HCT116 (cell line): ENCODE measurements at regions not wholly inside any gene's neighbourhood (a gene's known extent, or its start where the extent isn't known, plus 50 kb on each side); places are given as distances from the start of the nearest gene placed in this dataset.

Experiments used
- ATF3 ChIP-seq: IDR thresholded peaks from 2 replicates; pipeline ENCODE4 v1.6.1; 2012
- EZH2 ChIP-seq: fragments of 200-600 bp; sonication (generic); IDR thresholded peaks from 2 replicates; pipeline ENCODE4 v1.6.1; 2017; ENCODE audit warnings: antibody characterized with exemption, mixed run types
- EZH2phosphoT487 ChIP-seq: fragments of 200-600 bp; IDR thresholded peaks from 2 replicates; pipeline ENCODE4 v1.6.1; 2018; ENCODE audit warnings: antibody characterized with exemption, borderline replicate concordance
- JUND ChIP-seq: IDR thresholded peaks from 2 replicates; pipeline ENCODE4 v1.6.1; 2012
- POLR2A ChIP-seq: IDR thresholded peaks from 2 replicates; pipeline ENCODE4 v1.7.0; 2011; ENCODE audit warnings: borderline replicate concordance; ENCODE audit not compliant: insufficient read depth, insufficient read length; ENCODE audit errors: extremely low read depth
- REST ChIP-seq: IDR thresholded peaks from 2 replicates; pipeline ENCODE4 v1.6.1; 2012; ENCODE audit warnings: low read depth
- SP1 ChIP-seq: IDR thresholded peaks from 2 replicates; pipeline ENCODE4 v1.6.1; 2012; ENCODE audit warnings: low read depth
- TCF7L2 ChIP-seq: IDR thresholded peaks from 2 replicates; pipeline ENCODE4 v1.7.0; 2011; ENCODE audit warnings: borderline replicate concordance, inconsistent platforms; ENCODE audit not compliant: insufficient read depth, insufficient read length; ENCODE audit errors: extremely low read depth
- YY1 ChIP-seq: IDR thresholded peaks from 2 replicates; pipeline ENCODE4 v1.6.1; 2011; ENCODE audit warnings: low read length, low read depth, moderate library complexity, mild to moderate bottlenecking; ENCODE audit not compliant: insufficient replicate concordance; ENCODE audit errors: extremely low read depth
- ZBTB33 ChIP-seq: IDR thresholded peaks from 2 replicates; pipeline ENCODE4 v1.6.1; 2011; ENCODE audit warnings: mild to moderate bottlenecking, low read length, moderate library complexity; ENCODE audit not compliant: insufficient replicate concordance; ENCODE audit errors: extremely low read depth
- ZFX ChIP-seq: fragments of 450-650 bp; IDR thresholded peaks from 2 replicates; pipeline ENCODE4 v1.6.1; 2017
- TF ChIP-seq, protein P1 (sequence below), 3 experiments: fragments of 200-600 bp in 1 of 3; sonication (generic) in 1 of 3; IDR thresholded peaks in 2 of 3; conservative IDR thresholded peaks in 1 of 3; 2 replicates each; pipeline ENCODE4 v1.5.1; 2012 to 2017; ENCODE audit warnings: low read depth in 2 of 3, low read length in 2 of 3, antibody characterized with exemption in 1 of 3, borderline replicate concordance in 1 of 3, control low read depth in 1 of 3, mild to moderate bottlenecking in 1 of 3, mixed read lengths in 1 of 3, mixed run types in 1 of 3, moderate library complexity in 1 of 3; ENCODE audit not compliant: insufficient read depth in 1 of 3

- no peak for TF ChIP-seq POLR2A
- TF ChIP-seq, protein P1, sequence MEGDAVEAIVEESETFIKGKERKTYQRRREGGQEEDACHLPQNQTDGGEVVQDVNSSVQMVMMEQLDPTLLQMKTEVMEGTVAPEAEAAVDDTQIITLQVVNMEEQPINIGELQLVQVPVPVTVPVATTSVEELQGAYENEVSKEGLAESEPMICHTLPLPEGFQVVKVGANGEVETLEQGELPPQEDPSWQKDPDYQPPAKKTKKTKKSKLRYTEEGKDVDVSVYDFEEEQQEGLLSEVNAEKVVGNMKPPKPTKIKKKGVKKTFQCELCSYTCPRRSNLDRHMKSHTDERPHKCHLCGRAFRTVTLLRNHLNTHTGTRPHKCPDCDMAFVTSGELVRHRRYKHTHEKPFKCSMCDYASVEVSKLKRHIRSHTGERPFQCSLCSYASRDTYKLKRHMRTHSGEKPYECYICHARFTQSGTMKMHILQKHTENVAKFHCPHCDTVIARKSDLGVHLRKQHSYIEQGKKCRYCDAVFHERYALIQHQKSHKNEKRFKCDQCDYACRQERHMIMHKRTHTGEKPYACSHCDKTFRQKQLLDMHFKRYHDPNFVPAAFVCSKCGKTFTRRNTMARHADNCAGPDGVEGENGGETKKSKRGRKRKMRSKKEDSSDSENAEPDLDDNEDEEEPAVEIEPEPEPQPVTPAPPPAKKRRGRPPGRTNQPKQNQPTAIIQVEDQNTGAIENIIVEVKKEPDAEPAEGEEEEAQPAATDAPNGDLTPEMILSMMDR (IDR thresholded peaks at IDR 0.05 in 2 of 3, conservative IDR thresholded peaks at IDR 0.05 in 1 of 3; ENCODE audit: borderline replicate concordance in 1 of 3, insufficient read depth in 1 of 3, low read depth in 2 of 3, low read length in 2 of 3): no peak
- no peak for TF ChIP-seq ZFX
- no peak for TF ChIP-seq ATF3
- no peak for TF ChIP-seq EZH2phosphoT487
- TF ChIP-seq EZH2: no peak
- no peak for TF ChIP-seq JUND
- no peak for TF ChIP-seq SP1
- no peak for TF ChIP-seq REST
- TF ChIP-seq TCF7L2: no peak
- TF ChIP-seq YY1: no peak
- TF ChIP-seq ZBTB33: no peak
Measured at GRCh38 chr1:22323141-22323845, 128.4 kb upstream of the ZBTB40 start.
